ENCODE measurements at regions not wholly inside any gene's neighbourhood (a gene's known extent, or its start where the extent isn't known, plus 50 kb on each side); places are given as distances from the start of the nearest gene placed in this dataset.

- TF ChIP-seq, protein P1, sequence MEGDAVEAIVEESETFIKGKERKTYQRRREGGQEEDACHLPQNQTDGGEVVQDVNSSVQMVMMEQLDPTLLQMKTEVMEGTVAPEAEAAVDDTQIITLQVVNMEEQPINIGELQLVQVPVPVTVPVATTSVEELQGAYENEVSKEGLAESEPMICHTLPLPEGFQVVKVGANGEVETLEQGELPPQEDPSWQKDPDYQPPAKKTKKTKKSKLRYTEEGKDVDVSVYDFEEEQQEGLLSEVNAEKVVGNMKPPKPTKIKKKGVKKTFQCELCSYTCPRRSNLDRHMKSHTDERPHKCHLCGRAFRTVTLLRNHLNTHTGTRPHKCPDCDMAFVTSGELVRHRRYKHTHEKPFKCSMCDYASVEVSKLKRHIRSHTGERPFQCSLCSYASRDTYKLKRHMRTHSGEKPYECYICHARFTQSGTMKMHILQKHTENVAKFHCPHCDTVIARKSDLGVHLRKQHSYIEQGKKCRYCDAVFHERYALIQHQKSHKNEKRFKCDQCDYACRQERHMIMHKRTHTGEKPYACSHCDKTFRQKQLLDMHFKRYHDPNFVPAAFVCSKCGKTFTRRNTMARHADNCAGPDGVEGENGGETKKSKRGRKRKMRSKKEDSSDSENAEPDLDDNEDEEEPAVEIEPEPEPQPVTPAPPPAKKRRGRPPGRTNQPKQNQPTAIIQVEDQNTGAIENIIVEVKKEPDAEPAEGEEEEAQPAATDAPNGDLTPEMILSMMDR (IDR thresholded peaks at IDR 0.05; ENCODE audit: low read depth, low read length) = no peak
- TF ChIP-seq MAX (IDR thresholded peaks at IDR 0.05; ENCODE audit: low read depth, low read length) (no peak), POLR2A (IDR thresholded peaks at IDR 0.05; ENCODE audit: extremely low read depth, insufficient read length) (no peak), MYC (IDR thresholded peaks at IDR 0.05; ENCODE audit: low read depth, low read length) (no peak)
- no peak overlapping the region for H3K4me3 ChIP-seq (ENCODE audit: low read depth, low read length)
- no peak for DNase-seq (ENCODE audit: low read depth)
Measured at GRCh38 chr5:166236327-166236726, 2055.1 kb upstream of the WWC1 start.

GRCh38 chr5:166240705-166241104 lies 2050.7 kb upstream of the WWC1 start:
- TF ChIP-seq MYC (IDR thresholded peaks at IDR 0.05; ENCODE audit: low read depth, low read length) (no peak), POLR2A (IDR thresholded peaks at IDR 0.05; ENCODE audit: extremely low read depth, insufficient read length) (no peak), MAX (IDR thresholded peaks at IDR 0.05; ENCODE audit: low read depth, low read length) (no peak)
- TF ChIP-seq, protein P1 (IDR thresholded peaks at IDR 0.05; ENCODE audit: low read depth, low read length) = no peak
- no peak for DNase-seq (ENCODE audit: low read depth)
- H3K4me3 ChIP-seq (ENCODE audit: low read depth, low read length) = no peak overlapping the region

GRCh38 chr5:166245556-166245955 lies 2045.9 kb upstream of the WWC1 start:
- DNase-seq (ENCODE audit: low read depth) = no peak
- TF ChIP-seq POLR2A (IDR thresholded peaks at IDR 0.05; ENCODE audit: extremely low read depth, insufficient read length) (no peak), MYC (IDR thresholded peaks at IDR 0.05; ENCODE audit: low read depth, low read length) (no peak), MAX (IDR thresholded peaks at IDR 0.05; ENCODE audit: low read depth, low read length) (no peak)
- TF ChIP-seq, protein P1 (IDR thresholded peaks at IDR 0.05; ENCODE audit: low read depth, low read length) = no peak
- H3K4me3 ChIP-seq (ENCODE audit: low read depth, low read length) = no peak overlapping the region

- H3K4me3 ChIP-seq (ENCODE audit: low read depth, low read length) = no peak overlapping the region
- no peak for DNase-seq (ENCODE audit: low read depth)
- TF ChIP-seq POLR2A (IDR thresholded peaks at IDR 0.05; ENCODE audit: extremely low read depth, insufficient read length) (no peak), MYC (IDR thresholded peaks at IDR 0.05; ENCODE audit: low read depth, low read length) (no peak), MAX (IDR thresholded peaks at IDR 0.05; ENCODE audit: low read depth, low read length) (no peak)
- TF ChIP-seq, protein P1 (IDR thresholded peaks at IDR 0.05; ENCODE audit: low read depth, low read length) = no peak
Measured at GRCh38 chr5:166251786-166252185, 2039.7 kb upstream of the WWC1 start.

DNA sequence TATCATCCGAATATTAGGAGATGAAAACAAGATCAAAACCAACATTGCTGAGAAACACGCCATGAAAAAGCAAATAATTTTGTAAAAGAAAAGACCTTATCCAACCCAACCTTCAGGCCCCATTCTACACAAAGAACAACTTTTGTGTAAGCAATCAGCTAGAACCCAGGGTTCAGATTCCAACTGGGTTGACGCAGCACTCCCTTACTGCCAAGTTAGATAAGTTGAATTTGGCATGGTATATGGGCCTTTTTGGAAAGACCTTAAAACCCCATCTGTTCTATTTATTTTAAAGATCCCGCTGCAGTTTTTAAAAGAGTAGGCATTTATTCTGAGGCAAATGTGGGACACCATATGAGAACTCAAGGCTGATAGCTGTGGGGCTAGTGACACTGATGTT lies 2033.8 kb upstream of the WWC1 start:
- TF ChIP-seq MAX (IDR thresholded peaks at IDR 0.05; ENCODE audit: low read depth, low read length) (no peak), POLR2A (IDR thresholded peaks at IDR 0.05; ENCODE audit: extremely low read depth, insufficient read length) (no peak), MYC (IDR thresholded peaks at IDR 0.05; ENCODE audit: low read depth, low read length) (no peak)
- TF ChIP-seq, protein P1 (IDR thresholded peaks at IDR 0.05; ENCODE audit: low read depth, low read length) = no peak
- no peak overlapping the region for H3K4me3 ChIP-seq (ENCODE audit: low read depth, low read length)
- DNase-seq (ENCODE audit: low read depth) = no peak

- no peak for DNase-seq (ENCODE audit: low read depth)
- no peak overlapping the region for H3K4me3 ChIP-seq (ENCODE audit: low read depth, low read length)
- TF ChIP-seq, protein P1 (IDR thresholded peaks at IDR 0.05; ENCODE audit: low read depth, low read length) = no peak
- TF ChIP-seq POLR2A (IDR thresholded peaks at IDR 0.05; ENCODE audit: extremely low read depth, insufficient read length) (no peak), MYC (IDR thresholded peaks at IDR 0.05; ENCODE audit: low read depth, low read length) (no peak), MAX (IDR thresholded peaks at IDR 0.05; ENCODE audit: low read depth, low read length) (no peak)
Measured at GRCh38 chr5:166262395-166262794, 2029.0 kb upstream of the WWC1 start.

Data from NB4 (cell line).